K562 (cell line): ENCODE measurements at regions not wholly inside any gene's neighbourhood (a gene's known extent, or its start where the extent isn't known, plus 50 kb on each side); places are given as distances from the start of the nearest gene placed in this dataset.

ENCODE experiments used
- ATAC-seq: fragments of 200-7000 bp; cut with Tn5 transposase; 3 replicates; pipeline ENCODE4 v1.9.1; 2020; ENCODE audit warnings: moderate library complexity
- BruUV-seq: library from RNA; stranded (reverse); fragments of 400-500 nt; replicated peaks from 2 replicates; lab custom pipeline; 2021; lab: Mats Ljungman, UMichigan
- CTCF ChIA-PET: fragments of 300-600 bp; formaldehyde crosslinking; extraction: SDS; loops from one replicate; lab custom pipeline; 2021; ENCODE audit warnings: low intra/inter-chr PET ratio; lab: Yijun Ruan, JAX
- POLR2A ChIA-PET: fragments of 300-600, 350-650 bp; sonication (Branson Sonifier 250); formaldehyde crosslinking; extraction: SDS; loops from one replicate; lab custom pipeline; 2021; ENCODE audit warnings: antibody characterized with exemption, inconsistent platforms; lab: Yijun Ruan, JAX
- DNase-seq, 4 experiments: peaks; one replicate each; pipeline versions ENCODE4 v3.0.0 to v3.0.0-alpha.2; 2011 to 2018; ENCODE audit warnings: low spot score in 3 of 4, mixed read lengths in 3 of 4; ENCODE audit errors: extremely low read depth in 1 of 4
- FAIRE-seq: peaks from 2 replicates; lab custom pipeline; 2011; peaks lifted over from hg19 to GRCh38; lab: Jason Lieb, UNC
- H2AFZ ChIP-seq: 2 replicates; pipeline ENCODE4 v1.6.0; 2011; ENCODE audit warnings: low read depth, low read length, control low read depth, inconsistent platforms
- H3K27ac ChIP-seq: fragments of 200-600 bp; 3 replicates; pipeline ENCODE4 v1.8.0; 2011; ENCODE audit warnings: low read depth, mild to moderate bottlenecking, control low read depth, inconsistent platforms, low read length, moderate library complexity, mixed read lengths; ENCODE audit errors: extremely low read depth
- H3K27me3 ChIP-seq, 2 experiments: fragments of 300-600 bp in 1 of 2; 2 replicates in 1 of 2; 3 replicates in 1 of 2; pipeline versions ENCODE4 v1.6.0 to v1.8.0; 2011; ENCODE audit warnings: inconsistent platforms in 2 of 2, low read length in 2 of 2, mild to moderate bottlenecking in 1 of 2, mixed read lengths in 1 of 2, moderate library complexity in 1 of 2; ENCODE audit not compliant: control insufficient read depth in 2 of 2, insufficient read depth in 2 of 2
- H3K36me3 ChIP-seq: fragments of 300-600 bp; 3 replicates; pipeline ENCODE4 v1.8.0; 2011; ENCODE audit warnings: mild to moderate bottlenecking, low read length, inconsistent platforms; ENCODE audit not compliant: control insufficient read depth, insufficient read depth
- H3K4me1 ChIP-seq, 2 experiments: fragments of 200-600 bp in 1 of 2; replicated peaks in 1 of 2; 2 replicates in 1 of 2; 3 replicates in 1 of 2; pipeline versions ENCODE4 v1.5.1 to v1.8.0; 2011; ENCODE audit warnings: inconsistent platforms in 2 of 2, low read length in 2 of 2, mild to moderate bottlenecking in 1 of 2, mixed read lengths in 1 of 2, moderate library complexity in 1 of 2; ENCODE audit not compliant: control insufficient read depth in 2 of 2, insufficient read depth in 2 of 2
- H3K4me2 ChIP-seq: 2 replicates; pipeline ENCODE4 v1.6.1; 2011; ENCODE audit warnings: low read length, control low read depth, inconsistent platforms, mixed read lengths; ENCODE audit not compliant: insufficient read depth
- H3K4me3 ChIP-seq: fragments of 200-600 bp; sonication (generic), shearing (Covaris generic); 2 replicates; pipeline ENCODE4 v1.5.1; 2016; ENCODE audit warnings: control low read depth, inconsistent platforms
- H3K79me2 ChIP-seq: fragments of 200-600 bp; 3 replicates; pipeline ENCODE4 v1.8.0; 2011; ENCODE audit warnings: low read length, inconsistent platforms; ENCODE audit not compliant: control insufficient read depth, insufficient read depth
- H3K9ac ChIP-seq, 2 experiments: 2 replicates each; pipeline versions ENCODE4 v1.6.0 to v1.6.1; 2011; ENCODE audit warnings: low read depth in 2 of 2, low read length in 2 of 2, control low read depth in 1 of 2, inconsistent platforms in 1 of 2, mild to moderate bottlenecking in 1 of 2, mixed read lengths in 1 of 2; ENCODE audit not compliant: insufficient read depth in 1 of 2
- H3K9me1 ChIP-seq: one replicate; pipeline ENCODE4 v1.6.0; 2011; ENCODE audit warnings: inconsistent platforms, mild to moderate bottlenecking, low read length, moderate library complexity; ENCODE audit not compliant: control insufficient read depth, insufficient read depth
- H3K9me3 ChIP-seq: replicated peaks from 2 replicates; pipeline ENCODE4 v1.5.1; 2011; ENCODE audit warnings: low read depth, low read length, inconsistent platforms; ENCODE audit not compliant: control insufficient read depth, insufficient read depth
- H4K20me1 ChIP-seq: replicated peaks from 2 replicates; pipeline ENCODE4 v1.6.1; 2011; ENCODE audit warnings: low read length, inconsistent platforms, mixed read lengths; ENCODE audit not compliant: control insufficient read depth, insufficient read depth
- C11orf30 ChIP-seq: fragments of 450-650 bp; IDR thresholded peaks from 2 replicates; pipeline ENCODE4 v1.6.1; 2016; ENCODE audit warnings: low read depth, mild to moderate bottlenecking
- KDM4B ChIP-seq, 2 experiments: fragments of 450-650 bp in 1 of 2; sonication (generic) in 1 of 2; IDR thresholded peaks; 2 replicates each; pipeline ENCODE4 v1.6.1; 2016 to 2017; ENCODE audit warnings: borderline replicate concordance in 2 of 2, antibody characterized with exemption in 1 of 2, low read depth in 1 of 2, mild to moderate bottlenecking in 1 of 2
- MAFF ChIP-seq: IDR thresholded peaks from 2 replicates; pipeline ENCODE4 v1.6.1; 2012; ENCODE audit warnings: low read length, improper control_type of control experiment
- MAFG ChIP-seq: fragments of 450-650 bp; conservative IDR thresholded peaks from 2 replicates; pipeline ENCODE4 v1.6.1; 2016; ENCODE audit warnings: missing genetic modification characterization, missing compliant biosample characterization
- MAFK ChIP-seq: IDR thresholded peaks from 2 replicates; pipeline ENCODE4 v1.6.1; 2011; ENCODE audit warnings: low read length, improper control_type of control experiment
- ZNF316 ChIP-seq: fragments of 450-650 bp; IDR thresholded peaks from 2 replicates; pipeline ENCODE4 v1.6.1; 2016
- ZNF507 ChIP-seq: conservative IDR thresholded peaks from 2 replicates; pipeline ENCODE4 v1.6.1; 2017; ENCODE audit warnings: missing genetic modification characterization, missing compliant biosample characterization
- WGBS: fragments of 100-300 bp; shearing (Covaris generic); methylation state at CpG from one replicate; pipeline ENCODE4 v1.1.6; 2016; ENCODE audit warnings: low coverage, mixed read lengths; ENCODE audit not compliant: insufficient coverage; ENCODE audit errors: missing lambda C conversion rate; 5-methylcytosine and 5-hydroxymethylcytosine counted together
- in situ Hi-C: fragments of 300-500 bp; cut with MboI; formaldehyde crosslinking; loops from 4 replicates; pipeline ENCODE4 v1.15.0; 2018; ENCODE audit warnings: inconsistent platforms, mixed read lengths
- intact Hi-C: fragments of 100-400 bp; cut with micrococcal nuclease; formaldehyde crosslinking; loops from 2 replicates; pipeline ENCODE4 v1.14.2; 2022
- TF ChIP-seq, protein P1 (sequence below): fragments of 450-650 bp; IDR thresholded peaks from 2 replicates; pipeline ENCODE4 v1.6.1; 2017; ENCODE audit warnings: antibody characterized with exemption
- TF ChIP-seq, protein P2 (sequence below): fragments of 450-650 bp; formaldehyde crosslinking; IDR thresholded peaks from 2 replicates; pipeline ENCODE4 v1.4.0; 2020; ENCODE audit warnings: mild to moderate bottlenecking, moderate library complexity

DNA sequence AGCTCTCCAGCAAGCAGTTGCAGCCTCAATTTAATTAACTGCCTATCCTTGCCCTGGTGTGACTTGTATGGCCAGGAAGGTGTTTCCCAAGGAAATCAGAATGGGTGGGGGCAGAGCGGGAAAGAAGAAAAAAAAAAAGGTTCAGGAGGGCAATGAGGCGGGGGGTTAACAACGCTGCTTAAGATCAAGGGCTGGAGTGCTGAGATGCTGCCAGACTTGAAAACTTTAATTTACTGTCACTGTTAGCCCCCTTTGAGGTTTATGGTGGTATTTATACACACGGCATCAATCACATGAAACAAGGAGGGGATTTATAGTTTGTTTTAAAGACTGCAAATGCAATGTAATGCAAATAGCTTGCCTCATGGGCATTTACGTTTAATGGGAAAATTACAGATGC lies 319.4 kb upstream of the NR2F2 start:
- DNase-seq (no peak), ATAC-seq (no peak), FAIRE-seq (no peak)
- H3K36me3 ChIP-seq, result no peaks in the 10 kb centered on the region
- H4K20me1 ChIP-seq, result no peaks in the 10 kb centered on the region
- H3K27ac ChIP-seq, result no peak overlapping the region
- H3K4me3 ChIP-seq, result no peak overlapping the region
- CTCF ChIA-PET, result no interaction called here
- intact Hi-C loops, result no loop called here
- POLR2A ChIA-PET, result no interaction called here
- H3K9me1 ChIP-seq, result no peaks in the 10 kb centered on the region
- H2AFZ ChIP-seq, result no peak overlapping the region
- TF ChIP-seq KDM4B (IDR thresholded peaks at IDR 0.05; ENCODE audit: borderline replicate concordance in 2 of 2, low read depth in 1 of 2) (no peak), ZNF507 (tag) (peak; percentile 34; the same call in 1 of the 2 replicates)
- no peak overlapping the region for H3K9ac ChIP-seq
- H3K79me2 ChIP-seq, result no peaks in the 10 kb centered on the region
- no peaks in the 10 kb centered on the region for H3K9me3 ChIP-seq
- H3K4me1 ChIP-seq, result no peaks in the 10 kb centered on the region
- no peaks in the 10 kb centered on the region for H3K27me3 ChIP-seq
- in situ Hi-C loops, result no loop called here
- no peak overlapping the region for H3K4me2 ChIP-seq
- 83% methylated on average over 5 of the region's 5 CpGs for WGBS
- BruUV-seq, result no TSS peak

DNA sequence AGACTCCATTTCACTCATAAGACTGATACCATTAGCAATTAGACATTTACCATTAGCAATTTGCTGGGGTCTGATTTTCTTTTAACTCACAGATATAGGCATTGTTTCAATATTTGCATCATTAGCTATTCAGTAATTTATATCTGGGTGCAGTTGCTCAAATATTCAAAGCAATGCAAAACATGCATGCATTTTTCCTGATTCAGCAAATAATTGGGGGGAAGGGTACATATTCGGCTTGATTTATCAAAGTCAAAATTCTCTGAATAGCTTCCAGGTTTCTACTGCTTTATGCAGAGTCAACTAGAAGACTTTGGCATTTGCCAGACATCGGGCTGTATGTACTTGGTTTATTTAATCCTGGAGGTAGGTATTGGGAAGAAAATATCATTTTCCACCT lies 315.6 kb upstream of the NR2F2 start:
- Histone ChIP-seq H3K4me2 (no peak overlapping the region), H3K4me1 (no peaks in the 10 kb centered on the region; a peak in 2 of 5 replicates), H3K27ac (no peak overlapping the region), H4K20me1 (no peaks in the 10 kb centered on the region), H3K9ac (no peak overlapping the region), H3K4me3 (no peak overlapping the region), H3K27me3 (no peaks in the 10 kb centered on the region), H3K9me3 (no peaks in the 10 kb centered on the region), H3K36me3 (no peaks in the 10 kb centered on the region), H2AFZ (no peak overlapping the region), H3K79me2 (no peaks in the 10 kb centered on the region), H3K9me1 (no peaks in the 10 kb centered on the region)
- DNase-seq, result no peak
- no peak for ATAC-seq
- BruUV-seq, result no TSS peak
- 32% methylated on average over 2 of the region's 2 CpGs for whole genome bisulfite sequencing
- intact Hi-C loops, result no loop called here
- ChIA-PET CTCF (no interaction called here), POLR2A (interaction anchor here (0.7 kb wide), 1 partner anchor 386 kb away, joined by 3 read pairs; no protein-coding TSS in a partner anchor)
- in situ Hi-C loops, result no loop called here
- FAIRE-seq, result no peak
- peak; percentile 87 for TF ChIP-seq ZNF316
- TF ChIP-seq, protein P1, sequence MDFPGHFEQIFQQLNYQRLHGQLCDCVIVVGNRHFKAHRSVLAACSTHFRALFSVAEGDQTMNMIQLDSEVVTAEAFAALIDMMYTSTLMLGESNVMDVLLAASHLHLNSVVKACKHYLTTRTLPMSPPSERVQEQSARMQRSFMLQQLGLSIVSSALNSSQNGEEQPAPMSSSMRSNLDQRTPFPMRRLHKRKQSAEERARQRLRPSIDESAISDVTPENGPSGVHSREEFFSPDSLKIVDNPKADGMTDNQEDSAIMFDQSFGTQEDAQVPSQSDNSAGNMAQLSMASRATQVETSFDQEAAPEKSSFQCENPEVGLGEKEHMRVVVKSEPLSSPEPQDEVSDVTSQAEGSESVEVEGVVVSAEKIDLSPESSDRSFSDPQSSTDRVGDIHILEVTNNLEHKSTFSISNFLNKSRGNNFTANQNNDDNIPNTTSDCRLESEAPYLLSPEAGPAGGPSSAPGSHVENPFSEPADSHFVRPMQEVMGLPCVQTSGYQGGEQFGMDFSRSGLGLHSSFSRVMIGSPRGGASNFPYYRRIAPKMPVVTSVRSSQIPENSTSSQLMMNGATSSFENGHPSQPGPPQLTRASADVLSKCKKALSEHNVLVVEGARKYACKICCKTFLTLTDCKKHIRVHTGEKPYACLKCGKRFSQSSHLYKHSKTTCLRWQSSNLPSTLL, result no peak
- TF ChIP-seq MAFG, result peak; percentile 67
- peak; percentile 88 for TF ChIP-seq MAFF
- TF ChIP-seq, protein P2, sequence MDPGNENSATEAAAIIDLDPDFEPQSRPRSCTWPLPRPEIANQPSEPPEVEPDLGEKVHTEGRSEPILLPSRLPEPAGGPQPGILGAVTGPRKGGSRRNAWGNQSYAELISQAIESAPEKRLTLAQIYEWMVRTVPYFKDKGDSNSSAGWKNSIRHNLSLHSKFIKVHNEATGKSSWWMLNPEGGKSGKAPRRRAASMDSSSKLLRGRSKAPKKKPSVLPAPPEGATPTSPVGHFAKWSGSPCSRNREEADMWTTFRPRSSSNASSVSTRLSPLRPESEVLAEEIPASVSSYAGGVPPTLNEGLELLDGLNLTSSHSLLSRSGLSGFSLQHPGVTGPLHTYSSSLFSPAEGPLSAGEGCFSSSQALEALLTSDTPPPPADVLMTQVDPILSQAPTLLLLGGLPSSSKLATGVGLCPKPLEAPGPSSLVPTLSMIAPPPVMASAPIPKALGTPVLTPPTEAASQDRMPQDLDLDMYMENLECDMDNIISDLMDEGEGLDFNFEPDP (CRISPR knock-in tag), result no peak
- TF ChIP-seq C11orf30, result peak; percentile 79
- TF ChIP-seq MAFK, result peak; percentile 83
